GM12873 (cell line): ENCODE measurements at regions not wholly inside any gene's neighbourhood (a gene's known extent, or its start where the extent isn't known, plus 50 kb on each side); places are given as distances from the start of the nearest gene placed in this dataset.

Experiments used
- TF ChIP-seq, protein P1 (sequence below): IDR thresholded peaks from 2 replicates; pipeline ENCODE4 v1.5.1; 2012; ENCODE audit warnings: low read depth, mild to moderate bottlenecking, moderate library complexity, low read length, control low read depth; ENCODE audit not compliant: insufficient read depth; ENCODE audit errors: missing control alignments

GRCh38 chr10:10149899-10150298 is 867.8 kb upstream of the CELF2 start:
- TF ChIP-seq, protein P1, sequence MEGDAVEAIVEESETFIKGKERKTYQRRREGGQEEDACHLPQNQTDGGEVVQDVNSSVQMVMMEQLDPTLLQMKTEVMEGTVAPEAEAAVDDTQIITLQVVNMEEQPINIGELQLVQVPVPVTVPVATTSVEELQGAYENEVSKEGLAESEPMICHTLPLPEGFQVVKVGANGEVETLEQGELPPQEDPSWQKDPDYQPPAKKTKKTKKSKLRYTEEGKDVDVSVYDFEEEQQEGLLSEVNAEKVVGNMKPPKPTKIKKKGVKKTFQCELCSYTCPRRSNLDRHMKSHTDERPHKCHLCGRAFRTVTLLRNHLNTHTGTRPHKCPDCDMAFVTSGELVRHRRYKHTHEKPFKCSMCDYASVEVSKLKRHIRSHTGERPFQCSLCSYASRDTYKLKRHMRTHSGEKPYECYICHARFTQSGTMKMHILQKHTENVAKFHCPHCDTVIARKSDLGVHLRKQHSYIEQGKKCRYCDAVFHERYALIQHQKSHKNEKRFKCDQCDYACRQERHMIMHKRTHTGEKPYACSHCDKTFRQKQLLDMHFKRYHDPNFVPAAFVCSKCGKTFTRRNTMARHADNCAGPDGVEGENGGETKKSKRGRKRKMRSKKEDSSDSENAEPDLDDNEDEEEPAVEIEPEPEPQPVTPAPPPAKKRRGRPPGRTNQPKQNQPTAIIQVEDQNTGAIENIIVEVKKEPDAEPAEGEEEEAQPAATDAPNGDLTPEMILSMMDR, result no peak

GRCh38 chr10:10156917-10157600 is 860.6 kb upstream of the CELF2 start:
- TF ChIP-seq, protein P1, result no peak

- TF ChIP-seq, protein P1, result no peak
These were observed 856.8 kb upstream of the CELF2 start for GRCh38 chr10:10160821-10161312.

GRCh38 chr10:10164848-10165247 is 852.8 kb upstream of the CELF2 start:
- TF ChIP-seq, protein P1, result no peak

DNA sequence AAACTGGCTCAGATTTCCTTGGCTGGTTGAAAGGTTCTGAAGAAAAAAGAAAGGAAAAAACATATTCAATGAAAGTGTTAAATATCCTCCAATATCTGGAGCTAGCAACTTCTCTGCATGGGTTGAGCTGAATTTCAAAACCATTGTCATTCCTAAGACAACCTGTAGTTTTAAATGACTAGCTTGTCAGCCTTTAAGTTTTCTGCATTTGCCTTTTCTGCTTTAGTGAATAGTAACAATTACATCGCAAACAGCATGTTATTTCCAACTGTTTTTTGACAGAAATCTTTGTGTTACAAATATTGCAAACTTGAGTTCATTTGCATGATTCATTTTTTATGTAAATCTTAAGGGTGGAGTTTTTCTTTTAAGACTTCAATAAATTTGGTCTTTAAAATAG is 852.3 kb upstream of the CELF2 start:
- TF ChIP-seq, protein P1, result no peak

DNA sequence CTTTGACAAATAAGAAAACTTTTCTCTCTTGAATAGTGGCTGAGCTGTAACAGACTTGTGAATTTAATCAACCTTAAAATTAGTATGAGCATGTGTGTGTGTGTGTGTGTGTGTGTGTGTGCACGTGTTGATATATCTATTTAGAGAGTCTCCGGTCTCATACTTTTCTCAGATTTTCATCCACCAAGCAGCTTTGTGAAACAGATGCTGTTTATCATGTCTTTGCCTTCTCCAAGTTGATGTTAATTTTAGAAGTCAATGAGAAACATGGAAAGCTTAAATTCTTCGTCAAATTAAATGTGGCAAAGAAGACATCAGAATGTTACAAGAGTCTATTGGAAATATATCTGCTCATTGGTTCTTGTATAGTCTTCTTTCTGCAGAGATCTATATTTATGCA is 839.2 kb upstream of the CELF2 start:
- TF ChIP-seq, protein P1, result no peak

- TF ChIP-seq, protein P1, result no peak
These were observed 823.8 kb upstream of the CELF2 start for GRCh38 chr10:10193848-10194247.
